Duodenal mucosa (tissue), 2 donors: ENCODE measurements at regions not wholly inside any gene's neighbourhood (a gene's known extent, or its start where the extent isn't known, plus 50 kb on each side); places are given as distances from the start of the nearest gene placed in this dataset.

Experiments
- H3K27ac ChIP-seq: one replicate; pipeline ENCODE4 v1.7.0; 2013; ENCODE audit warnings: low read depth, low read length
- H3K27me3 ChIP-seq, 2 donors: one replicate each; pipeline ENCODE4 v1.7.0; 2013; ENCODE audit warnings: low read length in 2 of 2, control low read depth in 1 of 2; ENCODE audit not compliant: insufficient read depth in 2 of 2, control insufficient read depth in 1 of 2
- H3K36me3 ChIP-seq, 2 donors: one replicate each; pipeline ENCODE4 v1.7.0; 2013; ENCODE audit warnings: low read length in 2 of 2, control low read depth in 1 of 2; ENCODE audit not compliant: insufficient read depth in 2 of 2, control insufficient read depth in 1 of 2
- H3K4me1 ChIP-seq, 2 donors: one replicate each; pipeline ENCODE4 v1.7.0; 2013; ENCODE audit warnings: low read length in 2 of 2, control low read depth in 1 of 2; ENCODE audit not compliant: insufficient read depth in 2 of 2, control insufficient read depth in 1 of 2
- H3K4me3 ChIP-seq, 2 donors: one replicate each; pipeline ENCODE4 v1.7.0; 2013; ENCODE audit warnings: low read length in 2 of 2, low read depth in 1 of 2
- H3K9ac ChIP-seq, 2 donors: one replicate each; pipeline ENCODE4 v1.7.0; 2013; ENCODE audit warnings: low read length in 2 of 2, low read depth in 1 of 2
- H3K9me3 ChIP-seq, 2 donors: one replicate each; pipeline ENCODE4 v1.7.0; 2013; ENCODE audit warnings: low read length in 2 of 2, control low read depth in 1 of 2; ENCODE audit not compliant: control insufficient read depth in 1 of 2

DNA sequence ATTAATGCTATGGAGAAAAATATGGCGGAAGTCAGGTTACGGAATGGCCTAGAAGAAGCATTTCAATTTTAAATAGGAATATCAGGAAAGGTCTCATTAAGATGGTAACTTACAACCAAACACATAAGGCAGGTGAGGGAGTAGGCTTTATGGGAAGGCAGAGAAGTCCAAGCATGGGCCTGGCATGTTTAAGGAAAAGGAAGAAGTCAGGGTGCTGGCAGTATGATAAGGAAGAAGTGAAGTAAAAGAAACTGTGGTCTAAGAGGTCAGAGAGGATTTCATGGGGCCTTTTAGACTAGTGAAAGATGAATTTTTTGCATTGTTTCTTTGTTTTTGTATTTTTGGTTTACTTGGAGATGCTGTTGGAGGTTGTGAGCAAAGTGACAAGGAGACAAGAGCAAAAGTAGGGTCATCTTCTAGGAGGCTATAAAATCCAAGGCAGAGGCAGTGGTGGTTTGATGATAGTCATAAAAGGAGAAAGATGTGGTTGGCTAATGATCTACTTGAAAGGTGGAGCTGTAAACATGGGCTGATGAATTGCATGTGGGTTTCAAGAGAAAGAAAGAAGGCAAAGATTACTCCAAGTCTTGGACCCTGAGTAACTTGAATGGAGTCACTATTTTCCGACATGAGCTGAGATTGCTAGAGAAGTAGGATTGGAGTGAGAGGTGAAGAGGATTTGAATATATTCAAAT, 354.3 kb downstream of the GPD2 start:
- no peaks in the 10 kb centered on the region for H3K36me3 ChIP-seq
- H3K27ac ChIP-seq = no peak overlapping the region
- no peak overlapping the region for H3K9ac ChIP-seq
- no peak overlapping the region for H3K4me3 ChIP-seq
- H3K4me1 ChIP-seq = no peaks in the 10 kb centered on the region
- no peaks in the 10 kb centered on the region for H3K27me3 ChIP-seq
- no peaks in the 10 kb centered on the region for H3K9me3 ChIP-seq

DNA sequence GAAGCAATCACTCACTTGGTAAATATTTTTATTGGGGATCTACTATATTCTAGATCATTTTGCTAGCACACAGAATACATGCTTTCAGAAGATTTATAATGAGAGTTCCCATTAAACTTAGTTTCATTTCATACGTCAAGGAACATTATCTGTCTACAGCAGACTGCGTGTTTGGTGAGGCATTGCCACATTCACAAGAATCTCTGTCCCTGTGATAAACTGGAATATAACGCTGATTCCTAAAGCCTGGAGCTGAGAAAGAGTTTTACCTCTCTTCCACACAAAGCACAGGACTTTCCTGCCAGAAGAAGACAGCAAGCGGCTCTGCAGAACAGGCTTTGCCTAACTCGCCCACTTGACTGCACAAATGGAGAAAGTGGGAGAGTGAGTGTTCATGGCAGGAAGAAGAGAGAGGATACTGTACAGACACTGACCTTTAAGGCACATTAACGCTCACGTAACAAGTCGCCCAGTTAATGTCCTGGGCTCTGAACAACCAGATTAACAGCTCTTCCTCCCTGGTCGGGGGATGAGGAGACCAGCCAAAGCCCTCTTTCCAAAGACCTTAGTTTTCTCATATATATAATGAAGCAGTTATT, 356.2 kb downstream of the GPD2 start:
- no peak overlapping the region for H3K27ac ChIP-seq
- no peaks in the 10 kb centered on the region for H3K36me3 ChIP-seq
- no peaks in the 10 kb centered on the region for H3K4me1 ChIP-seq
- H3K4me3 ChIP-seq = no peak overlapping the region
- H3K27me3 ChIP-seq = no peaks in the 10 kb centered on the region
- no peaks in the 10 kb centered on the region for H3K9me3 ChIP-seq
- H3K9ac ChIP-seq = no peak overlapping the region

DNA sequence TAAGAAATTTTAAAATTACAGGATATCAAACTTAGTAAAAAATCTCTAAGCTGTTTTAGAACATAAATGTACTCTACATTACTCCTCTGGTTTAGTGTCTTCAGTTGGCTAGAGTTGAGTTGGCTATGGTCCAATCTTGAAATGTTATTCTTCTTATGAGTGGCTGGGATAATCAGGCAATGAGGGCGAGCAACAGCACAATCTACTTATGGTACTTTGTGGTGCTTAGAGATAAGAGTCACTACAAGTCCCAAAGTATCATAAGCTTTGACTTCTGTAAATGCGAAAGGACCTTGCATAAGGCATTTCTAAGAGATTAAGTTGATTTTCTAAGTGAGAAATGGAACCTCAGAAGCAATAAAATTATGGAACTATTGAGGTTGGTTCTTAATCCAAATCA, 361.7 kb downstream of the GPD2 start:
- no peaks in the 10 kb centered on the region for H3K9me3 ChIP-seq
- H3K9ac ChIP-seq = no peak overlapping the region
- no peaks in the 10 kb centered on the region for H3K36me3 ChIP-seq
- H3K27me3 ChIP-seq = no peaks in the 10 kb centered on the region
- H3K4me1 ChIP-seq = no peaks in the 10 kb centered on the region
- H3K4me3 ChIP-seq = no peak overlapping the region
- no peak overlapping the region for H3K27ac ChIP-seq

DNA sequence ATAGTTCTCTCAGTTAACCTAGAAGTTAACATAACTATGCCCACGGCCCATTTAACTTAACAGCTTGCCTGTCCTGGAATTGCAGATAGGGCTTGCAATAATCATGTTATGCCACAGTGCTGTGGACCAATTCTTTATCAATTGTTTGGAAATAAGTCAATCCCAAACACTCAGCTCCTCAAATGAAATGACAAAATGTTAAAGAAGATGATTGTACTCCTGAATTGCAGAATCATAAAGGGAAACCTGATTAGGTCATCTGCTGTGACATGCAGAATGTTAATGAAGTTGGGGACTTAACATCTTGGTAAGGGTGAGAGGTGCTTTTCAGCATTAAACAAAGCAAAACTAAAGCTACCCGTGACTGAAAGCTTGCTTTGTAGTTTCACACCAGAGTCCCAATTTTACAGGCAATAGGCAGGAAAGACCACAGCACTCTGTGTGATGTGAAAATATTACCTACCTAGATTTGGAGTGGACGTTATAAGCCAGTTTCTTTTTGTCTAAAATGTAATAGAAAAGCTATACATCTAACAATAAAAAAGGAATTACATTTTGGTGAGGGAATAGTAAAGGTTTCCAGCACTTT, 364.0 kb downstream of the GPD2 start:
- no peaks in the 10 kb centered on the region for H3K9me3 ChIP-seq
- no peak overlapping the region for H3K9ac ChIP-seq
- H3K4me1 ChIP-seq = no peaks in the 10 kb centered on the region
- H3K27me3 ChIP-seq = no peaks in the 10 kb centered on the region
- no peaks in the 10 kb centered on the region for H3K36me3 ChIP-seq
- H3K27ac ChIP-seq = no peak overlapping the region
- no peak overlapping the region for H3K4me3 ChIP-seq

DNA sequence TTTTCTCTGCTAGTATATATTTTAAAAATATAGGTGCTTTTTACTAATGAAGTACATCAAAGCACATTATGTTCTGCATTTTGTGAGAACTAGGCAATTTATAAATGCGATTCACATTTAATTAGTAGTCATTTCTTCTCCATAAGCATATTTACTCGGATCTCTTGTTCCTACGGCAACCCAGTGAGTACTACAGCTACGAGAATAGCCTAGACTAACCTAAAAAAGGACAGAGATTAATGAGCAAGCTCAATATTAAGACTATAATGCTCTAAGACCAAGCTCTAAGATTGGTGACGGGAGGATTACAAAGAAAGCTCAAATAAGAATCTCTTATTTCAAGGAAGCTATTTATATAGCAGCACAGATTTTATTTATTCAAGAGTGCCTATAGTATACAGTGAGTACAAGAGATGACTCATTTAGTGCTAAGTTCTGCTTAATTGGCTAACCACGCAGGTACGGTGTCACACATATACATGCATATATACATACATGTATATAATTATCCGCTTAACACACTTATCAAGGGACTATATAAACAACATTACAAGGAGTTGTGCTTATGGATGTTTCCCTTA, 364.7 kb downstream of the GPD2 start:
- Histone ChIP-seq H3K9ac (no peak overlapping the region), H3K27me3 (no peaks in the 10 kb centered on the region), H3K9me3 (no peaks in the 10 kb centered on the region), H3K36me3 (no peaks in the 10 kb centered on the region), H3K27ac (no peak overlapping the region), H3K4me1 (no peaks in the 10 kb centered on the region), H3K4me3 (no peak overlapping the region)

DNA sequence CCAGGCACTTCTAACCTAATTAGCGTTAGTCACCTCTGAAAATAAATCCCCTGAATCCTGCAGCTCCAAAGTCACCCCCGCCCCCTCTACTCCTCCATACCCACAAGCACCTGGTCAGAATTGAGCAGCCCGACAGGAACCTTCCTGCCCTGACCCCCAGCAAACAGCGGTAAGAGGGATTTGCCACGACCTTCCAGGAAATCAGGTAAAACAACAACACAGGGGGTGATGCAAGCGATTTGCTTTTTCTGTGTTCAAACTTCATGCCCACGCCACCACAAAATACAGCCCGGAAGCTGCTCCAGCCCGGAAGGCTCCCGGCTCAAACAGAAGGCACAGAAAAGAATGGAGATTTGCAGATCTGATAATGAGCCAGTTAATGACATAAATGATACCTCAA, 367.1 kb downstream of the GPD2 start:
- Histone ChIP-seq H3K9ac (no peak overlapping the region), H3K9me3 (no peaks in the 10 kb centered on the region), H3K4me3 (peak overlapping the region; percentile 39 to 43), H3K36me3 (no peaks in the 10 kb centered on the region), H3K4me1 (no peaks in the 10 kb centered on the region), H3K27ac (no peak overlapping the region), H3K27me3 (no peaks in the 10 kb centered on the region)

DNA sequence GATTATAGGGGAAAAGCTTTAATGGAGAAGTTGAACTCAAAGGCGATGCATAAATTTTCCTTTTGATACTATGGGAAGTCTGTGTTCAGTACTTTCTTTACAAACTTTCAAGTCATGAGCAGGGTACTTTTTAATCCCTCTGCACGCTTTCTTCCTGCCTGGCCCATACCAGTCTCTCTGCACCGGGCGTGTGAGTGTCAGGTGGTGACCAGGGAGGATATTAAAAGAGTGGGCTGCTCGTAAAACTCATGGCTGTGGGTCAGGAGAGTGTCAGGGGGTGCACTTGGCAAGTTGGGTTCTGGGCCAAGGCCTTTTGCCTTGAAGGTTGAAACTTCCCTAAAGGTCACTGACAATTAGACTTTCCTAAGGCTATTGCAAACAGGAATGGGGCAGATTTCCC, 367.8 kb downstream of the GPD2 start:
- Histone ChIP-seq H3K9me3 (no peaks in the 10 kb centered on the region), H3K27me3 (no peaks in the 10 kb centered on the region), H3K4me3 (no peak overlapping the region), H3K4me1 (no peaks in the 10 kb centered on the region), H3K9ac (no peak overlapping the region), H3K36me3 (no peaks in the 10 kb centered on the region), H3K27ac (no peak overlapping the region)

DNA sequence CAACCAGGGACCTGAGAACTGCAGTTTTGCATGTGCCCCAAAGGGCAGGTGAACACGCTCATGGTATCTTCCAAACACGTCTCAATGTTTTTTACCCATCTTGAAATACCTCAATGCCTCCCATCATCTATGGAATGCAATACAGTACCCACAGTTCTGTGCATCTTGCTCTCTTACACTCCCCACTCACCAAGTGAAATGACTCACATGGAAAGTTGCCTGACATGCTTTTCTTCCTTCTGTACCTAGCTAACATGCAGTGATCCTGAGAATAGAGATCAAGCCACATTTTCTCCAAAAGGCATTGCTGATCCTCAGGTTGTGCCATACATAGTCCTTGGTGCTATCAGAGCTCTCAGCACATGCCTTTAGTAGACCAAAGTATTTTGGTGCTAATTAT, 373.9 kb downstream of the GPD2 start:
- Histone ChIP-seq H3K9me3 (no peaks in the 10 kb centered on the region), H3K4me1 (no peaks in the 10 kb centered on the region), H3K27ac (no peak overlapping the region), H3K36me3 (no peaks in the 10 kb centered on the region), H3K4me3 (no peak overlapping the region), H3K27me3 (no peaks in the 10 kb centered on the region), H3K9ac (no peak overlapping the region)

DNA sequence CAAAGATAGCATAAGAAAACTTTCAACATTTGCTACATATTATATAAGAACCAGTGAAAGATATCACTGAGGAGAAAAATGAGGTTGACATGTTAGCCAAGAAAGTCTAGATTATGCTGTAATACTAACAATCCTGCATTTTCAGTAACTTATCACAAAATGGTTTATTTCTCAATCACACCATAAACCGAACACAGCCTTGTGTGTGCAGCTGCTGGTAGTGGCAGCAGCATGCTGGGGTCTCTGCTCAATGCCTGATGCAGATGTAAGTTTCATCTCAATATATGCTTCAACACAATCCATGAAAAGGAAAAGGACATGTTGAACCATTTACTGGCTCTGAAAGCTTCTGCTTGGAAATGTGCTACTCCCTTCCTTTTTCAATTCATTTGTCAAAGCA, 376.3 kb downstream of the GPD2 start:
- H3K9ac ChIP-seq = no peak overlapping the region
- no peaks in the 10 kb centered on the region for H3K9me3 ChIP-seq
- no peaks in the 10 kb centered on the region for H3K4me1 ChIP-seq
- H3K36me3 ChIP-seq = no peaks in the 10 kb centered on the region
- H3K27ac ChIP-seq = no peak overlapping the region
- no peaks in the 10 kb centered on the region for H3K27me3 ChIP-seq
- no peak overlapping the region for H3K4me3 ChIP-seq

DNA sequence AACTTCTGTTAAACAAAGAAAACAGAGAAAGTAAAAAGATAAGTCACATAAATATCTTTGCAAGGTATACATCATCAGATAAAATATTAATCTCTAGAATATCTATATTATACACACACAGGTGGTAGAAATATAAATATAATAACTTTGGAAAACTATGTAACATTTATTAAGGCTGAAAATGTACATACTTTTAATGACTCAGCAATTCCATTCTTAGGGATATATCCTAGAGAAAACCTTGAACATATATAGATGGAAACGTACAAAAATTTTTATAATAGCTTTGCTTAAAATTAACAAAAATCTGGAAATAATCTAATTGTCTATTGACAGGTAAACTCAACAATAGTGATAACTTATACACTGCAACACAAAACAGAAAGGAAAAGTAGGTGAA, 381.3 kb downstream of the GPD2 start:
- no peak overlapping the region for H3K9ac ChIP-seq
- H3K4me1 ChIP-seq = no peaks in the 10 kb centered on the region
- no peak overlapping the region for H3K27ac ChIP-seq
- no peaks in the 10 kb centered on the region for H3K36me3 ChIP-seq
- H3K9me3 ChIP-seq = no peaks in the 10 kb centered on the region
- no peaks in the 10 kb centered on the region for H3K27me3 ChIP-seq
- H3K4me3 ChIP-seq = no peak overlapping the region
